HTR-8/SVneo (cell line): ENCODE measurements at regions not wholly inside any gene's neighbourhood (a gene's known extent, or its start where the extent isn't known, plus 50 kb on each side); places are given as distances from the start of the nearest gene placed in this dataset.
"Not testable (repeated sequence)": the region's sequence is repeated elsewhere in the genome, so short reads cannot be mapped to it uniquely, and the experiment has no call there.

Source experiments
- DNase-seq: peaks from one replicate; pipeline ENCODE4 v3.0.0; 2011; ENCODE audit warnings: low spot score, mixed read lengths; ENCODE audit not compliant: insufficient read length
- FAIRE-seq: peaks from 2 replicates; lab custom pipeline; 2011; peaks lifted over from hg19 to GRCh38; lab: Jason Lieb, UNC

DNA sequence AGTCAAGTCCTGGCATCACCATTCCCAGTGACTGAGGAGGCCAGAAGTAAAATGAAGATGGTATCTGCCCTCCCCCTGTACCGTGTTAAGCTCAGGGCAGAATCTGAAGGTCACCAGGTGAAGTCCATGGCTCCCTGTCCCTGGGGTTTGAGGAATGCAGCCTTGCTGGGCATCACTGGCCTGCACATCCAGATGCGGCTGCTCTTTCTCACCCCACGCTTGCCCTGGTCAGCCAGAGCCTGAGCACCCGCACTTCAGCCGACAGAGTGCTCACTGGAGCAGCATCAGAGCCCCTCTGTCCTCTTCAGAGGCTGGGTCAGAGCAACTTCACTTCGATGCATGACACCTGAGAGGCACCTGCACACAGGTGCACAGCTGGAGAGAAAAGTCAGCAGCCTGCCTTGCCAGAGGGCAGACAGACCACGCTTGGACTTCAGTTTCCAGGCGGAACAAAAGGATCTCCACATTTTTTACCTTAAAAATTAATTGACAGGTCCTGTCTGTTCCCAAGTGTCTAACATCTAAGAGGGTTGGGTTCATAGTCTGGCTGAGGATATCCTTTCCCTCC is 267.3 kb downstream of the ANAPC1 start:
- no peak for FAIRE-seq
- DNase-seq, result no peak

DNA sequence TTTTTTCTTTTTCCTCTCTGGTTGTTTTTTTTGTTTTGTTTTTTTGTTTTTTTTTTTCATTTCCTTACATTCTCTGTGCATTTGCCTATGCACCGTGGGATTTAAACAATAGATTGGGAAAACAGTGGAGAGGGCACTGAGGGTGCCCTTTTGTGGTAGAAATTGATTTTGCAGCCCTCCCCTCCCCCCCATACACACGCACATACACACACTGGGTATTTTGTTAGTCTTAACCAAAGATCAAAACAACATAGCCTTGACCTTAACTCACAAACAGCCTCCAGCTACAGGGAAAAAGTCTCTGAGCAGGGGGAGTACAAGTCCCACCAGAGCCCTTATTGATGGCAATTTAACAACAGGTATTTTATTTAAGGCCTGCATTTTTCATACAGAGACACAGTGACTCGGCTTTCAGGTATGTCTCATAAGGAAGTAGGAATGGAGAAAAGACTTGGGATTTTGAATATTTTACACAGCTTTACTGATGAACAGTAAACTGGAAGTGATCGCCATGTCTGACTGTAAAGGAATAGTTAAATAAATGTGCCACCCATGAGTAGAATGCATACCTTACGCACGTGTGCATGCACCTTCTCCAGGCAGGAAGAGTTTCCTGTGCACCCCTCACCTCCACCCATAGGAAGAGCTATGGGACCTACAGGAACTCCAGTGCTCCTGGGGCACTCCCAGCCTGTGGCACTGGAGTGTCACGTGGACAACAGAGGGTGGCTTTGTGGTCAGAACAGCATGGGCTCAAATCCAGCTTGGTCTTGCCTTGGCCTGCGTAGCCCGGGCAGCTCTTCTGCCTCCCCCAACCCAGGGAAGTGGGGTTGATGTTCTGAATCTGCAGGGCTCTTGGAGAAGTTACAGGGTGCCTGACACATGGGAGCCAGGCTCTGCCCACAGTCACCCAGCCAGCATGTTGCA is 266.4 kb downstream of the ANAPC1 start:
- DNase-seq (no peak), FAIRE-seq (no peak)

DNA sequence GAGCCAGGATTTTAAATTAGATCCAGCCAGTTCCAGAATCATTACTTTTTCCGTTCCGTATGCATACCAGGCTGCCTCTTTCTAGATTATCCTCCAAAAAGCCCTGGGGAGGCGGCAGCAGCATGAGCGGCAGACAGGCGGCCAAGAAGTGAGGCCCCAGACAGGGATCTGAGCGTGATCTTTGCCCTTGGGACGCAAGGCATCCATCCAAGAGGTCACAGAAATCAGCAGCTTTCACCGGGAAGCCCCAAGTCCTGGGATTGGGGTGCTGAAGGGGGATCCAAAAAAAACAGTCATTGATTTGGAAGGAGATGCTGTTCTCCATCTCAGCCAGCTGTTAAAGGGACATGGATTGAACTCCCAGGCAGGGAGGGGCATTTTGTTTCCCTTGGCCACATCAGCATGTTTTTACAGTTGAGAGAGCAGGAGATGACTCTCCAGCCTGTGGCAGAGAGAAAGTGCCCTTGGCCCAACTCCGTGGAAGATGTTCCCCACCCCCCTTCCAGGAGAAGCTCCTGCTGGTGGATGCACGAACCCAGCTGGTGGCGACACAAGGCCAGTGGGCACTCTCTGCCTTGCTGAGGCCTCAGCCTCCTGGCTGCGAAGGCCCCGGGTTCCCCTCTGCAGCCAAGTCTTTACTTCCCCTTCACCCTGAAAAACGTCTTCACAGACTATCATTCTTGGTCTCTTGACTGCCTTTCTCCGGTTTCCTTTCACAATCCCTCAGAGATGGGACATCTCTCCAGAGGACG is 265.6 kb downstream of the ANAPC1 start:
- FAIRE-seq, result no peak
- DNase-seq, result no peak

DNA sequence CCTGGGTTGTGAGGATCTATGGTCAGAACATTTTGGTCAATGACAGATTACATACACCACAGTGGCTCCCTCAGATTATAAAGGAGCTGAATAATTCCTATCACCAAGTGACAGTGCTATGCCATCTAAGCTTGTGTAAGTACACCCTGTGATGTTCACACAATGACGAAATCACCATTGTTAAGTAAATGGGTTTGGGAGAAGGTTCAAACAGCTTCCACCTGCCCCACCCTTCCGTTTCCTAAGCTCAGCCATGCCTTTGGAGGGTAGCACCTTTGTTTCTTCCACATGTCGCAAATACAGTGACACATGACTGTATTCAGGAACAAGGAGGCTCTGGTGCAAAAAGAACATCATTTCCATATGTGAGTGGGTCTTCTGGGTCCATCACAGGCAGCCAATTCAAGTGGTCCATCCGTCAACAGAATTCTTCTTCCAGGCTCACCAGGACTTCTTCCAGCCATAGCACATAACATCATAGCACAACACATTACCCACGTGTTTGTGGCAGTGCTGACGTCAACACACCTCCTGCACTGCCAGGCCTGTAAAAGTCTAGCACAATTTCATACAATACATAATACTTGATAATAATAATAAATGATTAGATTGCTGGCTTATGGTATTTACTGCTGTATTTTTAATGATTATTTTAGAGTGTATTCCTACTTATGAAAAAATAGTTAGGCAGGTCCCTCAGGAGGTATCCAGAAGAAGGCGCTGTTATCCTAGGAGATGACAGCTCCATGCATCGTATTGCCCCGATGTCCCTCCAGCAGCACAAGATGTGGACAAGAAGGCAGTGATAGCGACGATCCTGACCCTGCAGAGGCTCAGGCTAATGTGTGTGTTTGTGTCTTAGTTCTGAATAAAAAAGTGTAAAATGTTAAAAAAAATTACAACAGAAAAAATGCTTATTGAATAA is 264.8 kb downstream of the ANAPC1 start:
- FAIRE-seq (no peak), DNase-seq (no peak)

DNA sequence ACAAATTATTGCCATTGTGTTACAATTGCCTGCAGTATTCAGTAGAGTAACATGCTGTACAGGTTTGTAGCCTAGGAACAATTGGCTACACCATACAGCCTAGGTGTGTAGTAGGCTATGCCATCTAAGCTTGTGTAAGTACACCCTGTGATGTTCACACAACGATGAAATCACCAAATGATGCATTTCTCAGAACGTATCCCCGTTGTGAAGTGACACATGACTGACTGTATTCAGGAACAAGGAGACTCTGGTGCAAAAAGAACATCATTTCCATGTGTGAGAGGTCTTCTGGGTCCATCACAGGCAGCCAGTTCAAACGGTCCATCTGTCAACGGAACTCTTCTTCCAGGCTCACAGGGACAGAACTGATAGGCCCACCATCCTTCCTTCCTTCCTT is 263.7 kb downstream of the ANAPC1 start:
- FAIRE-seq (peak; percentile 23), DNase-seq (no peak)

DNA sequence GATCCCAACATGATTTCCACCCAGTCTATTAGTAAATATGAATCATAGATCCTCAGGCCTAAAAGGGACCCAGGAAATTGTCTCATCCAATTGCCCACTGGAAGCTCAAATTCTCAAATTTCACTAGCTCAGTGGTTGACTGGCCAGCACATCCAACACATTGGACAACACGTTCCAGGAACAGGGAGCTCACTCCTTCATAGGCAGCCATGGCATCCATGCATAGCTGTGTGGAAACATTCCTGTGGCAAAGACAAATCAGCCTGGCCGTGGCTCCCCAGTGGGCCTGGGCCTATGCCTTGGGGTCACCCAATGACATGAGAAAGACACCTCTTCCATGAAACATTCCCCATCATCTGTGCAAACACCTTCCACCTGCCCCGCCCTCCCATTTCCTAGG is 261.1 kb downstream of the ANAPC1 start:
- FAIRE-seq, result no peak
- DNase-seq, result no peak

DNA sequence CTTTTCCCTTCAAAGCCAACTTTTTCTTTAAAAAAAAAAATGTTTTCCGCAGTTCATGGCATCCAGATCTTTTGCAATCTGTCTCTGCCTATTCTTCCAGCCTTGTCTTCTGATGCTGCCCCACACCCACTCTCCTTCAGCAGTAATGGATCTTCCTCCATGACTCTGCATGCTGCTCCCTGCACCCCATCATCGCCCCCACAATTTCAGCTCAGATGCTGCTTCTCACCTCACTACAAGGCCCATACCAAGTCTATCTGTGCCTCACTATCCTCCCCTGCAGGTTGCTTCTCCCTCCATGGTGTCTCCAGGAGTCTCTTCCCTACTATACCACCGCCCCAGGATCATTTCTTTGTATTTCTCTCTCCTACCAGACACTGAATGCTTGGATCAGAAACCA is 260.6 kb downstream of the ANAPC1 start:
- FAIRE-seq, result no peak

DNA sequence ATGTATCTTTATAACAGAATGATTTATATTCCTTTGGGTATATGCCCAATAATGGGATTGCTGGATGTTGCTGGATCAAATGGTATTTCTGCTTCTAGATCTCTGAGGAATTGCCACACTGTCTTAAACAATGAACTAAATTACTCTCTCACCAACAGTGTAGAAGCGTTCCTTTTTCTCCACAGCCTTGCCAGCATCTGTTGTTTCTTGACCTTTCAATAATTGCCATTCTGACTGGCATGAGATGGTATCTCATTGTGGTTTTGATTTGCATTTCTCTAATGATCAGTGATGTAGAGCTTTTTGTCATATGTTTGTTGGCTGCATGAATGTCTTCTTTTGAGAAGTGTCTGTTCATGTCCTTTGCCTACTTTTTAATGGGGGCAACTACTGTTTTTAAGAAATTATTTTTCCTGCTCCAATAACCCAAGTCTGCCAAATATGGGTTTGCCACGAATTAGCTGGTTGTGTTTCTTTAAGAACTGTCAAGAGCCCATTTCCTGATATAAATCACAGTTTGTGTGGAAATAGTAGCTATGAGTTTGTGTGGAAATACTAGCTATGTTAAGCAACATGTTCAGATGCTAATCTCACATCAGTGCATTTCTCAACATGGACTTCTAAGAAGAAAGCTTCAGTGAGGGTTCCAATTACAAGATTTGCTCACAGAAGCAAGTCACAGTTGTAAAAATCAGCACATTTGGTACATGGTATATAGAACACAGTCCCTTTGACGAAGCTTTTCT is 259.4 kb downstream of the ANAPC1 start:
- no peak for FAIRE-seq
- DNase-seq, result peak; percentile 63

More for the DNA sequence above, 260.6 kb downstream of the ANAPC1 start:
- no peak for DNase-seq

DNA sequence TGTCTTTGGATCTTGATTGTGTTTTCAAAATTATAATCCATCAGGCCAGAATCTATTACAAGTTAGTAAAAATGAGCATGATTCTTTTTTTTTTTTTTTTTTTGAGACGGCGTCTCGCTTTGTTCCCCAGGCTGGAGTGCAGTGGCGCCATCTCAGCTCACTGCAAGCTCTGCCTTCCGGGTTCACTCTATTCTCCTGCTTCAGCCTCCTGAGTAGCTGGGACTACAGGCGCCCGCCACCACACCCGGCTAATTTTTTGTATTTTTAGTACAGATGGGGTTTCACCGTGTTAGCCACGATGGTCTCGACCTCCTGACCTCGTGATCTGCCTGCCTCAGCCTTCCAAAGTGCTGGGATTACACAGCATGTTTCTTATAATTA is 258.8 kb downstream of the ANAPC1 start:
- not testable (repeated sequence) for DNase-seq, FAIRE-seq

DNA sequence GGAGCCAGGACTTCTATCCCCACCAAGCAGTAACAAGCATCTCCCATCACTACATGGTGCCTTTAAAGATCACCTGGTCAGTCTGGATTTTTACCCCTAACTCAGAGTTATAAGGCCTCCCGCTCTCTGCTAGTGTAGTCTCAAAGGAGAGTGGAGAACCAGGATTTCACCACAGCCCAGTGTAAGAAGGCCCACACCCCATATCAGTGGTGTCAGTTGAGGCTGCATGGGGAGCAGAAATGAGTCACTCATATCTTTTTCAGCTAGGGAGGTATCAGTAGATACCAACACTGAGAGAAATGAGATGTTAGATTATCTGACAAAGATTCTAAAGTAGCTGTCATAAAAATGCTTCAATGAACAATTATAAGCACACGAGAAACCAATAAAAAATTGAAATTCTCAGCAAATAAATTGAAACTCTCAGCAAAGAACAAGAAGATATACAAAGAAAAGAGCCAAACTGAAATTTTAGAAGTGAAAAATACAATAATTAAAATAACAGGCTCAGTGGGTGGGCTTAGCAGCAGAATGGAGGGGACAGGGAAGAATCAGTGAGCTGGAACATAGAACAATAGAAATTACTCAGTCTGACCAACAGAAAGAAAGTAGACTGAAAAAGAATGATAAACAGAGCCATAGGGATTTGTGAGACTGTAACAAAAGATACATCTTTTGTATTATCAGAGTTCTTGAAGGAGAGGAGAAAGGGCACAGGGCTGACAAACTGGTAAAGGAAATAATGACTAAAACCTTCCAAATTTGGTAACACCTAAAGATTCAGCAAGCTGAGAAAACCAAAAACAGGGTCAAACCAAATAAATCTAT is 257.7 kb downstream of the ANAPC1 start:
- DNase-seq (no peak), FAIRE-seq (no peak)

DNA sequence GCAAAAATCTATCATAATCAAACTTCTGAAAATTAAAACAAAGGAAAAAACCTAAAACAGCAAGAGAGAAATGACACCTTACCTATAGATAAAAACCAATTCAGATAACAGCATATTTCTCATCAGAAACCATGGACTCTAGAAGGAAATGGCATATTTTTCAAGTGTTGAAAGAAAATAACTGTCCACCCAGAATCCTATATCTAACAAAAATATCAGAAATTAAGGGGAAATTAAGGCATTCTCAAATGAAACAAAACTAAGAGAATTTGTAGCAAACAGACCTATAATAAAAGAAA is 257.2 kb downstream of the ANAPC1 start:
- DNase-seq (no peak), FAIRE-seq (no peak)

DNA sequence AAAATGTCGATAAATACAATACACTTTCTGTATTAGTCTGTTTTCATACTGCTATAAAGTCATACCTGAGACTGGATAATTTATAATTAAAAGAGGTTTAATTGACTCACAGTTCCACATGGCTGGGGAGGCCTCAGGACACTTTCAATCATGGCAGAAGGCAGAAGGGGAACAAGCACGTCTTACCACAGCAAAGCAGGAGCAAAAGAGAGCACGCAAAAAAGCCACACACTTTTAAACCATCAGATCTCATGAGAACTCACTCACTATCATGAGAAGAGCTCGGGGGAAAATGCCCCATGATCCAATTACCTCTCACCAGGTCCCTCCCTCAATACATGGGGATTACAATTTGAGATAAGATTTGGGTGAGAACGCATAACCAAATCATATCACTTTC is 256.7 kb downstream of the ANAPC1 start:
- FAIRE-seq, result no peak
- DNase-seq, result no peak

DNA sequence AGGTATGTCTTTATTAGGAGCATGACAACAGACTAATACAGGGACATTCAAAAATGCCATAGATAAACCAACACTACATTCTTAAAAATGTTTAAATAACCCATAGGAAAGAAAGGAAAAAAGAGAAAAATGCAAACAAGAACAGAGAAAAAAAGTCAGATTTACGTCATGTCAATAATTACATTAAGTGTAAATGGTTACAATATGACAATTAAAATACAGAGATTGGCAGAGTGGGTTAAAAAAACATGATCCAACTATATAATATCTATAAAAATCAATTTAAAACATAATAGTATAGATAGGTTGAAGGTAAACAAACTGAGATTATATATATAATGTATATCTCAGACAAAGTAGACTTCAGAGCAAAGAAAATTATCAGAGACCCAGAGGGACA is 255.8 kb downstream of the ANAPC1 start:
- FAIRE-seq (no peak), DNase-seq (no peak)

DNA sequence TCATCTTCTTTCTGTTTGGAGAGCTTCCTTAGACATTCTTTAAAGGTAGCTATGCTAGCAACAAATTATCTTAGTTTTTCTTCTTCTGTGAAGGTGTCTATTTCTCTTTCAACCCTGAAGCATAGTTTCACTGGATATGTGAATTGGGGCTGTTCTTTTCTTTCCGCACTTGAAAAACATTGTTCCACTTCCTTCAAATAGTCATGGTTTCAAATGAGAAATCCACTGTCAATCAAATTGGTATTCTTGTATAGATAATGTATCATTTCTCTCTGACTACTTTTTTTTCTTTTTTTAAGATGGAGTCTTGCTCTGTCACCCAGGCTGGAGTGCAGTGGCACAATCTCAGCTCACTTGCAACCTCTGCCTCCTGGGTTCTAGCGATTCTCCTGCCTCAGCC is 254.0 kb downstream of the ANAPC1 start:
- DNase-seq (no peak), FAIRE-seq (no peak)

DNA sequence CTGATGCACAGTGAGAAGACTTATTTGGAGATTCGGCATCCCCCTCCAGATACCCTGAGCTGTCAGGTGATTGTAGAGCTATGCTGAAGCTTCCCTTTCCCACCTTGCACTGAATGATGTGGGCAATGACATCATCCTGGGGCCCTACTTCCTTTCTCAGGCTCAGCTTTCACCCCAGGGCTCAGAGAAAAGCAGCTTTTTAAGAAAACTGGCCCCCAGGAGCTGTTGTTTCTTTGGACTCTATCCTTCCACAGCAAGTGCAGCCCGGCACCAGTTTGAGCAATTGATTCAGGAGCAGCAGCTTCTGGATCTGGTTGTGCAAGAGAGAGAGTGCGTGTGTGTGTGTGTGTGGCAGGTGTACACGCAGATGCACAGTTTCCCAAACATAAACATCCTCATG is 251.3 kb downstream of the ANAPC1 start:
- DNase-seq (no peak), FAIRE-seq (no peak)

DNA sequence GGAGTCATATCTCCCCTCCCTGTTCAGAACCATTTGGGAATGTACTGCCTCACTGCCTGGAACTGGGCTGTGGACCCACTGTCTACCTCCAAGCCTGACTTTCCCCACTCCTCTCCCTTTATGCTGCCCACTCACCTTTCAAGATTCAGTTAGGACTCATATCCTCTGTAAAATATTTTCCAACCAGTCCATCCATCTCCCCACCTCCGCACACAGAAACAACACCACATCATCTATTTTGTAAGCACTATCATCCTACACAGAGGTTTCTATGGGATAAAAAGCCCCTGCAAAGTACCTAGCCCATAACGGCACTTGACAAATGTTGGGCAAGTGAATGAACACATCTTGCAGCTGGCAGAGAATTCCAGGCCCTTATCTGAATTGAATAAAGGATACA is 250.8 kb downstream of the ANAPC1 start:
- DNase-seq (no peak), FAIRE-seq (no peak)

DNA sequence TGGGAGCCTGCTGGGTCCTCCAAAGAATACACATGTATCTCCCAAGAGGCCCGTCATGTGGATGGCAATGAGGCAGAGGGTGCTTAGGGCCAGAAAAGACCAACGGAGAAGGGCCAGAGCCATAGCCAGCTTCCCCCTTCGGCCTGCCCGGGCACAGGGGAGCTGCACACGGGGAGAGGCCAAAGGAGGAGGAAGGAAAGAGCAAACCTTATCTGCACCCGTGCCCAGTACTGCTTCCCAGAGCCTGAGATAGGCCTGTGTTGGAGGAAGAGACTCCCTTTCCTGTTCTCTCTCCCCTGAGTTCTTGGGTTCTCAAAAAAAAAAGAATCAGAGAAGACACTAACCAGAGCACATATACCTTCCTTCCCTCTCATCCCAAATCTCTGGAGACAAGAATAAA is 250.3 kb downstream of the ANAPC1 start:
- no peak for DNase-seq
- no peak for FAIRE-seq

DNA sequence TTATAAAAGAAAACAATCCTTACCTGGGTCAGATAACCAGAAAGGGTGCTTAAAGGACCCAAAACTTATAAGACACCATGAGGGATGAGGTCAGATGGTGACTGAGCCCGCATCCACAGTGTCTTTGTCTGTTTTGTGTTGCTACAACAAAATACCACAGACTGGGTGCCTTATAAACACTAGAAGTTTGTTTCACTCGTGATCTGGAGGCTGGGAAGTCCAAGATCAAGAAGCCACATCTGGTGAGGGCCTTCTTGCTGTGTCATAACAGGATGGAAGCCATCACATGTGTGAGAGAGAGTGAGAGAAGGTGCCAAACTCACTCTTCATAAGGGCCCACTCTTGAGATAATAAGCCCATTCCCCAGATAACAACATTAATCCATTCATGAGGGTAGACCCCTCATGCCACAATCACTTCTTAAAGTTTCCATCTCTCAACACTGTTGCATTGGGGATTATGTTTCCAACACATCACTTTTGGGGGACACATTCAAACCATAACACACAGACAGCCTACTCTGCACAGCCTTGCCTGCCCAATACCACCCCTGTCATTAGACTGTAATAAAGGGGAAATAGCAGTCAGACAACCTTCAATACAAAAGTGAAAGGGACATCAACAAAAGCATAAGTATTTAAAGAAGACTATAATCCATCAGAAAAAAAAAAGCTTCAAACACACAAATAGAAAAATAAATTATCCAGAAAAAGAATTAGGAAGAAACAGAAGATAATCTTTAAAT is 249.8 kb downstream of the ANAPC1 start:
- DNase-seq, result no peak
- FAIRE-seq, result no peak
